ENCODE measurements at regions not wholly inside any gene's neighbourhood (a gene's known extent, or its start where the extent isn't known, plus 50 kb on each side); places are given as distances from the start of the nearest gene placed in this dataset.

DNA sequence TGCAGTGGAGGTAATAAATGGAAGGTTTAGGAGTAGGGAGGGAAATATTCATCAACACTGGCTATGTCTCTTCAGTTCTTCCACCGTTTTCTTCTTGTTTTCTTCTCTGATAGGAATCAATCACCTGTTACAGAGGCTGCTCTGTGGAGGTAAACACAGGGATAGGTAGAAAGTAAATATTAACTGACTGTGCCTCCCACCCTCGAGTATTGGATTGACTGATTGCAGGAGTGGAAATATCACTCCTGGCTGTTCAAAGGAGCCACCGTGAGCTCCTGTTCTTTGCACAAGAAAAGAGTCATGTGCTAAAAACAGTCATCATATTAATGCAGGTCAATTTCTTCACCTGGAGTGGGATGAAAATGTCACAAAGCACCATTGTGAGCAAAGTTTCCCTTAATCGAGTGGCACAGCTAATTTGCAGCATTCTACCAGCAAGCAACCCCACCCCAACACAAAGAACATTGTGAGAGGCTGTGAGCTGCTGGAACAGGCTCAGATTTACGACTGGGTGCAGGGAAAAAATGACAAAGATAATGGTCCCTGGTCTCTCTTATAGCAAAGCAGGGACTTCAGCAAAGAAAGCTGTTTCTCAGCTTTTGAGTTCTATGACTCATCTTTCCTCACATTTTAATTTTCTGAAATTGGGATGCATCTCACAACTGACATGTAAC is 113.7 kb upstream of the TSPAN5 start:
- Histone ChIP-seq H3K4me1 (ENCODE audit: control insufficient read depth, insufficient read depth, low read length) (peaks cover 7% of the 10 kb centered on the region), H3K4me3 (ENCODE audit: low read length) (no peak overlapping the region), H3K36me3 (ENCODE audit: control insufficient read depth, insufficient read depth, low read length) (no peaks in the 10 kb centered on the region), H3K9me3 (ENCODE audit: control insufficient read depth, low read depth, low read length) (no peaks in the 10 kb centered on the region), H3K27ac (ENCODE audit: low read length) (peak overlapping the region; percentile 16), H3K27me3 (ENCODE audit: control insufficient read depth, insufficient read depth, low read length) (no peaks in the 10 kb centered on the region)
- peak; percentile 31 to 48 for DNase-seq
- WGBS (ENCODE audit: insufficient coverage, low lambda C conversion rate) = 8% methylated on average over 2 of the region's 5 CpGs

DNA sequence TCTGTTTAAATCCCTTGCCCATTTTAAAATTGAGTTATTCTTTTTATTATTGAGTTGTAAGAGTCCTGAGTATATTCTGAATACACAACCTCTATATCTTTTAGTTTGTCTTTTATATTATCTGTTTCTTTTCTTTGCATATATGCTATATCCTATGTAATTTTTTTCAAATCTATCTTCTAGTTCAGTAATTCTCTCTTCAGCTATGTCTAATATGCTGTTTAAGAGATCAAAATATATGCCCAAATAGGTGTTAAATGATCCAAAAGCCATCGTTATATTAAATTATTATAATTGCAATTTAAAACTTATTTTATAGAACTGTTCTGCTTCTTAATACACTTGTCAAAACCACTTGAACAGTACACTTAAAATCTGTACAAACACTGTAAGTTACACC is 107.4 kb upstream of the TSPAN5 start:
- H3K9me3 ChIP-seq (ENCODE audit: control insufficient read depth, low read depth, low read length) = peaks cover 3% of the 10 kb centered on the region
- no peaks in the 10 kb centered on the region for H3K4me1 ChIP-seq (ENCODE audit: control insufficient read depth, insufficient read depth, low read length)
- H3K27me3 ChIP-seq (ENCODE audit: control insufficient read depth, insufficient read depth, low read length) = no peaks in the 10 kb centered on the region
- WGBS (ENCODE audit: insufficient coverage, low lambda C conversion rate) = 100% methylated on average over 1 of the region's 1 CpG
- no peak overlapping the region for H3K27ac ChIP-seq (ENCODE audit: low read length)
- H3K36me3 ChIP-seq (ENCODE audit: control insufficient read depth, insufficient read depth, low read length) = no peaks in the 10 kb centered on the region
- H3K4me3 ChIP-seq (ENCODE audit: low read length) = no peak overlapping the region
- no peak for DNase-seq

DNA sequence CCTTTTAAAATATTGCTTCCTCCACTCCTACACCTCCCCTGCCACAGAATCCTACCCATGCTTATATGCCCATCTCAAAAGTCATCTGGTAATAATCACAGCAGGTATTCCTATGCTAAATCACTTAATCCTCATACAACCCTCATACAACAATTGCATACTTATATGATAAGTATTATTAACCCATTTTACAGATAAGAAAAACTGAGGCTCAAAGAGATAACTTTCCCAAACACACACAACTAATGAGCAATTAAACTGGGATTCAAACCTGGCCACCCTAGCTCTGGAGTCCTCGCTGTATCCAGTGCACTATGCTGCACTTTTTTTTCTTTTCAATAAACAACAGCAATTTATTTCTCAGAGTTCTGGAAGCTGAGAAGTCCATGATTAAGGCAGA is 99.8 kb upstream of the TSPAN5 start:
- no peak overlapping the region for H3K27ac ChIP-seq (ENCODE audit: low read length)
- no peak overlapping the region for H3K4me3 ChIP-seq (ENCODE audit: low read length)
- no peaks in the 10 kb centered on the region for H3K27me3 ChIP-seq (ENCODE audit: control insufficient read depth, insufficient read depth, low read length)
- no peaks in the 10 kb centered on the region for H3K4me1 ChIP-seq (ENCODE audit: control insufficient read depth, insufficient read depth, low read length)
- DNase-seq = no peak
- no CpG with 5 or more reads among the region's 1 CpG for WGBS (ENCODE audit: insufficient coverage, low lambda C conversion rate)
- H3K36me3 ChIP-seq (ENCODE audit: control insufficient read depth, insufficient read depth, low read length) = no peaks in the 10 kb centered on the region
- H3K9me3 ChIP-seq (ENCODE audit: control insufficient read depth, low read depth, low read length) = no peaks in the 10 kb centered on the region

DNA sequence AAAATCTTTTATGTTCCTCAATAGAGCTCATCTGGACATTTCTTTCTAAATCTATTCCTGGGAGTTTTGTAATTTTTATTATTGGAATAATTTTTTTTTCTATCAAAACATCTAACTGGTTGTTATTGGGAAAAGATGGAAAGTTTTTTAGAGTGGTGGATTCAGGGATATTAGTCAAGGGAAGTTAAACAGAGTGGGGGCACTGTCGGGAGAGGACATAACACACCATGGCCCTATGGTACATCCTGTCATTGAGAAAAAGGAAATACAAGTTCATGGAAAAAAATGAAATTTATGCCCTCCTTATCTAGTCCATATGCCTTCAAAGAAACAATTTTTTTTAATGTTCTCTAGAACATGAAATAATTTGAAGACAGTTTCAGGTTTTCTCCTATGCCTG is 96.3 kb upstream of the TSPAN5 start:
- WGBS (ENCODE audit: insufficient coverage, low lambda C conversion rate) = 88% methylated on average over 1 of the region's 1 CpG
- Histone ChIP-seq H3K4me1 (ENCODE audit: control insufficient read depth, insufficient read depth, low read length) (no peaks in the 10 kb centered on the region), H3K36me3 (ENCODE audit: control insufficient read depth, insufficient read depth, low read length) (no peaks in the 10 kb centered on the region), H3K4me3 (ENCODE audit: low read length) (no peak overlapping the region), H3K27me3 (ENCODE audit: control insufficient read depth, insufficient read depth, low read length) (no peaks in the 10 kb centered on the region), H3K27ac (ENCODE audit: low read length) (no peak overlapping the region), H3K9me3 (ENCODE audit: control insufficient read depth, low read depth, low read length) (no peaks in the 10 kb centered on the region)
- no peak for DNase-seq

DNA sequence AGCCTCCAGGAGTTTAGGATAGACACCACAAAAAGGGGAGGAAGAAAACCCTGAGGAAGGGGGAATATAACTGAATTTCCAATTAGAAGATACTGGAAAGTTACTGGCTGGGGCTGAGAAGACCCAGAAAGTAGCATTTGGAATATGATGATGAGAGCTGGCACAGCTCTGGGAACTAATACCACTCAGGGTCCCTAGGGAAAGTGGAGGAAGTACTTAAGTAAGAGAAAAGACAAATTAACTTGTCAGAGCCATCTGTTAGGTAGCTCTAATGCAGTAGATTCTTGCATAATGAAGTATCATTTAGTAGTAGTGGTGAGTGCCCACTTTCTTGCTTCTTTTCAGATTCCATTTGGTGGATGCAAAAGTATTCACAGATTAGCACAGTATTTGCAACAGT is 90.8 kb upstream of the TSPAN5 start:
- no peak for DNase-seq
- Histone ChIP-seq H3K36me3 (ENCODE audit: control insufficient read depth, insufficient read depth, low read length) (no peaks in the 10 kb centered on the region), H3K9me3 (ENCODE audit: control insufficient read depth, low read depth, low read length) (no peaks in the 10 kb centered on the region), H3K27me3 (ENCODE audit: control insufficient read depth, insufficient read depth, low read length) (no peaks in the 10 kb centered on the region), H3K27ac (ENCODE audit: low read length) (no peak overlapping the region), H3K4me1 (ENCODE audit: control insufficient read depth, insufficient read depth, low read length) (peaks cover 13% of the 10 kb centered on the region), H3K4me3 (ENCODE audit: low read length) (no peak overlapping the region)

DNA sequence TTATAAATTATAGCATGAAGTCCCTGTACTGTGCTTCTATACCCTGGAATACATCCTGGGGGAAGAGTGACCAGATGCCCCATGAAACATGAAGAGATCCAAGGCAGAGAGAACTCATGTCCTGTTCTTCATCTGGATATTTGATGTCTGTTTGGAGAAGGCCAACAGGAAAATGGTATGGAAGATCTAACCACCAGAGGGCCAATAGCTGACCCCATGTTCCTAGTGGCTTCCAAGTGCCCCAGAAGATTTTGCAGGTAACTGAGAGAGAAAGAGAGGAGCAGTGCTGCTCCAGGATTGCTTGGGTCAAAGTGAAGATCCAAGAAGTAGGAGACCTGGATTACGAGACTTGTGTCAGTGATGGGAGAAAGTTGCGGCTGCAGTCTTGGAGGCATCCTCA is 90.2 kb upstream of the TSPAN5 start:
- no peaks in the 10 kb centered on the region for H3K9me3 ChIP-seq (ENCODE audit: control insufficient read depth, low read depth, low read length)
- peaks cover 13% of the 10 kb centered on the region for H3K4me1 ChIP-seq (ENCODE audit: control insufficient read depth, insufficient read depth, low read length)
- no CpG with 5 or more reads among the region's 2 CpGs for WGBS (ENCODE audit: insufficient coverage, low lambda C conversion rate)
- no peak overlapping the region for H3K4me3 ChIP-seq (ENCODE audit: low read length)
- DNase-seq = no peak
- H3K27ac ChIP-seq (ENCODE audit: low read length) = no peak overlapping the region
- no peaks in the 10 kb centered on the region for H3K36me3 ChIP-seq (ENCODE audit: control insufficient read depth, insufficient read depth, low read length)
- H3K27me3 ChIP-seq (ENCODE audit: control insufficient read depth, insufficient read depth, low read length) = no peaks in the 10 kb centered on the region

DNA sequence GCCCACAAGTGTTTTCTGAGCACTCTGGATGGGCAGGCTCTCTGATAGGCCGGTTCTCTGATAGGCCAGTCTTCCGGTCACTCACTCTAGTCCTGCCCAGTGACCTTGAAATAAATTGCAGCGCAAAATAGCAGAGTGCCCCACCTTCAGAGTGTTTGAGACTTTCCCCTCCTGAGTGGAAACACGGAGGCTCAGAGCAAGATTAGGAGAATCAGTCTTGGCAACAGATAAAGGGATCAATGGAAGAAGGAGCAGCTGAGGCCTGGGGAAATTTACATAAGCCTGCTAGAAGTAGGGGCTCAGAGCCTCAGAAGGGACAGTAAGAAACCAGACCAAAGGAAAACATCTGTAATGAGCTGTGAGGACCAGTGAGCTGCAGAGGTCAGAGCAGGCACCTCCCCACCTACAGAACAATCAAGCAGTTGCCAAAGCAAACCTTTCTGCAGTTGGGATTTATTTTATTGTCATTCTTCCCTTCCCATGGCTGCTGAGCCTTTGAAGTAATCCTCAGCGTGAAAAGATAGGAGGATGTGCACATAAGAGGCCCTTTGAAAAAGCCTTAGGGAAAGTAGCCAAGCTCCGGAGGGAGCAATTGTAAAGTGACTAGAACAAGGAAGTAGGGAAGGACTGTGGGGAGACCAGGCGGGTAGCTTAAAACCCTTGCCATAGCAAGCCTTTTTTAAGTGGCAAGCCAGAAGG is 89.1 kb upstream of the TSPAN5 start:
- Histone ChIP-seq H3K9me3 (ENCODE audit: control insufficient read depth, low read depth, low read length) (no peaks in the 10 kb centered on the region), H3K36me3 (ENCODE audit: control insufficient read depth, insufficient read depth, low read length) (no peaks in the 10 kb centered on the region), H3K4me3 (ENCODE audit: low read length) (no peak overlapping the region), H3K27ac (ENCODE audit: low read length) (peak overlapping the region; percentile 15), H3K4me1 (ENCODE audit: control insufficient read depth, insufficient read depth, low read length) (peaks cover 13% of the 10 kb centered on the region), H3K27me3 (ENCODE audit: control insufficient read depth, insufficient read depth, low read length) (no peaks in the 10 kb centered on the region)
- peak; percentile 13 to 64 for DNase-seq
- WGBS (ENCODE audit: insufficient coverage, low lambda C conversion rate) = no CpG with 5 or more reads among the region's 7 CpGs

DNA sequence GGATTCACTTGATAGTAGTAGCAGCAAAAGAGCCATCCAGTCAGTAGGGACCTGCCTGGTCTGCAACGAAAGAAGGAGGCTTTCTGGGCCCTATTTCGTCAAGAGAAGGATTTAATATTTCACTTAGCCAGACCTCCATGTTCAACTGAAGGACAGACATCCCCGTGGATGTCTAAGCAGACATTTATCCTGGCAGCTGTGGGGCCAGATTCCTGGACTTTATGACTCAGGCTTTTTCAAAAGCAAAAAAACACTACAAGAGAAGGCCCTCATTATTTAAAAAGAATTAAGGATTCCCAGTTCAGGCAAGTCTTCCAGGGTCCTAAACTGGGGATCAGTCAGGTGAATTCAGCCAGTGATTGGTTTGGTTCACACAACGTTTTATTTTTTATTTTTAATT is 88.5 kb upstream of the TSPAN5 start:
- Histone ChIP-seq H3K27me3 (ENCODE audit: control insufficient read depth, insufficient read depth, low read length) (no peaks in the 10 kb centered on the region), H3K4me3 (ENCODE audit: low read length) (no peak overlapping the region), H3K27ac (ENCODE audit: low read length) (no peak overlapping the region), H3K36me3 (ENCODE audit: control insufficient read depth, insufficient read depth, low read length) (no peaks in the 10 kb centered on the region), H3K9me3 (ENCODE audit: control insufficient read depth, low read depth, low read length) (no peaks in the 10 kb centered on the region), H3K4me1 (ENCODE audit: control insufficient read depth, insufficient read depth, low read length) (peaks cover 13% of the 10 kb centered on the region)
- DNase-seq = no peak
- WGBS (ENCODE audit: insufficient coverage, low lambda C conversion rate) = 80% methylated on average over 1 of the region's 4 CpGs

DNA sequence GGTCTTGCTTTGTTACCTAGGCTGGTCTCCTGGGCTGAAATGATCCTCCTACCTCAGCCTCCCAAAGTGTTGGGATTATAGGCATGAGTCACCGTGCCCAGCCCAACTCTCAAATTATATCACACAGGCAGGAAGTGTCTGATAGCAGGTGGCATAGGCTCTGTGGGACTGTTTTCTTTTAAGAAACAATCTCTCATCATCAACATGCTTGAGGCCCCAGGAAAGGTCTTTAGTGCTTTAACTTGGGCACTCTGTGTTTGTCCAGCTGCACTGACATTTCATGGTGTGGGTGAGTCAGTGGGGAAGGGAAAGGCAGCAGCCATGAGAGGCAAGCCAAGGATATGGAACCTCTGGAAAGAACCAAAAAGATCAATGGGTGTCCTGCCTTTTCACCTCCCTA is 88.1 kb upstream of the TSPAN5 start:
- H3K36me3 ChIP-seq (ENCODE audit: control insufficient read depth, insufficient read depth, low read length) = no peaks in the 10 kb centered on the region
- H3K9me3 ChIP-seq (ENCODE audit: control insufficient read depth, low read depth, low read length) = no peaks in the 10 kb centered on the region
- DNase-seq = no peak
- no peak overlapping the region for H3K27ac ChIP-seq (ENCODE audit: low read length)
- H3K27me3 ChIP-seq (ENCODE audit: control insufficient read depth, insufficient read depth, low read length) = no peaks in the 10 kb centered on the region
- H3K4me1 ChIP-seq (ENCODE audit: control insufficient read depth, insufficient read depth, low read length) = peaks cover 13% of the 10 kb centered on the region
- WGBS (ENCODE audit: insufficient coverage, low lambda C conversion rate) = no CpG with 5 or more reads among the region's 1 CpG
- no peak overlapping the region for H3K4me3 ChIP-seq (ENCODE audit: low read length)

DNA sequence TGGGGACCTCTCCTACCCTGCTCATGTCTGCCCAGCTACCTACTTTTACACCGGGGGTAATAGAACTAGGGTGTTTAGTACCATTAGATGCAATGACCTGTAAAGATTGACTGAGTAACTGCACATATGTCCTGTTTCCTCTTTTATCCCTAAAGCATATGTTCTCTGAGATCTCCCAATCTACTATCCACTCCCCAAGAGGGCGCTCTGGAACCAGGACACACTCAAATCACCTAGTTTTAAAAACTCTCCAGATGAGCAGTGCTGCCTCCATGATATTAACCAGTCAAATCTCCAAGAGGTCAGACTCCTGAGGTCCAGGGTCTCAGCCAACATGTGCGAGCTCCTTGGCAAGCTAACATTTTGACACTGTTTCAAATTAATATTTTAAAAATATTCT is 87.0 kb upstream of the TSPAN5 start:
- Histone ChIP-seq H3K27ac (ENCODE audit: low read length) (no peak overlapping the region), H3K4me3 (ENCODE audit: low read length) (no peak overlapping the region), H3K9me3 (ENCODE audit: control insufficient read depth, low read depth, low read length) (no peaks in the 10 kb centered on the region), H3K36me3 (ENCODE audit: control insufficient read depth, insufficient read depth, low read length) (no peaks in the 10 kb centered on the region), H3K27me3 (ENCODE audit: control insufficient read depth, insufficient read depth, low read length) (no peaks in the 10 kb centered on the region), H3K4me1 (ENCODE audit: control insufficient read depth, insufficient read depth, low read length) (peaks cover 13% of the 10 kb centered on the region)
- no CpG with 5 or more reads among the region's 3 CpGs for WGBS (ENCODE audit: insufficient coverage, low lambda C conversion rate)
- peak in 1 of 2 donors; percentile 7 for DNase-seq

All from large intestine (tissue), 3 donors.